H1 (cell line): ENCODE measurements at regions not wholly inside any gene's neighbourhood (a gene's known extent, or its start where the extent isn't known, plus 50 kb on each side); places are given as distances from the start of the nearest gene placed in this dataset.

Source experiments
- CTCF ChIA-PET: fragments of 300-600 bp; sonication (Branson Sonifier 250); formaldehyde crosslinking; loops from one replicate; lab custom pipeline; 2021; ENCODE audit not compliant: partially characterized antibody; lab: Charles Lee
- POLR2A ChIA-PET: fragments of 300-600 bp; sonication (Branson Sonifier 250); formaldehyde crosslinking; loops from one replicate; lab custom pipeline; 2021; ENCODE audit warnings: inconsistent platforms; ENCODE audit not compliant: partially characterized antibody; lab: Charles Lee
- DNase-seq, 2 experiments: peaks; one replicate each; pipeline versions ENCODE4 v3.0.0 to v3.0.0-alpha.2; 2010 to 2022; ENCODE audit warnings: low spot score in 2 of 2, low read depth in 1 of 2, mixed read lengths in 1 of 2
- FAIRE-seq: peaks from 2 replicates; lab custom pipeline; 2011; peaks lifted over from hg19 to GRCh38; lab: Jason Lieb, UNC
- H2AFZ ChIP-seq: 2 replicates; pipeline ENCODE4 v1.8.1; 2012; ENCODE audit warnings: low read length, inconsistent platforms
- H2AK5ac ChIP-seq: 2 replicates; pipeline ENCODE4 v1.6.1; 2013; ENCODE audit warnings: low read depth, low read length
- H2BK120ac ChIP-seq: replicated peaks from 2 replicates; pipeline ENCODE3; 2013; ENCODE audit warnings: low read depth, low read length, inconsistent platforms
- H2BK12ac ChIP-seq: 2 replicates; pipeline ENCODE4 v1.6.1; 2013; ENCODE audit warnings: low read depth, low read length
- H2BK15ac ChIP-seq: 2 replicates; pipeline ENCODE4 v1.6.1; 2013; ENCODE audit warnings: low read length
- H2BK20ac ChIP-seq: 2 replicates; pipeline ENCODE4 v1.6.1; 2013; ENCODE audit warnings: low read length
- H2BK5ac ChIP-seq: 2 replicates; pipeline ENCODE4 v1.6.1; 2013; ENCODE audit warnings: low read depth, low read length
- H3K14ac ChIP-seq: 2 replicates; pipeline ENCODE4 v1.6.1; 2013; ENCODE audit warnings: inconsistent platforms; ENCODE audit not compliant: insufficient read length
- H3K18ac ChIP-seq: 2 replicates; pipeline ENCODE4 v1.6.1; 2013; ENCODE audit warnings: low read length; ENCODE audit errors: extremely low read depth
- H3K23ac ChIP-seq: 2 replicates; pipeline ENCODE4 v1.6.1; 2013; ENCODE audit warnings: inconsistent platforms; ENCODE audit not compliant: insufficient read length
- H3K23me2 ChIP-seq: 2 replicates; pipeline ENCODE4 v1.6.1; 2013; ENCODE audit warnings: low read depth, low read length
- H3K27ac ChIP-seq: 2 replicates; pipeline ENCODE4 v1.6.1; 2011; ENCODE audit warnings: low read depth, low read length, inconsistent platforms
- H3K27me3 ChIP-seq, 4 experiments: replicated peaks in 1 of 4; 1 replicate in 1 of 4; 2 replicates in 3 of 4; pipeline versions ENCODE4 v1.6.1 to v1.8.1; 2011 to 2013; ENCODE audit warnings: low read length in 3 of 4, mild to moderate bottlenecking in 3 of 4, inconsistent platforms in 2 of 4, mixed read lengths in 2 of 4, moderate library complexity in 1 of 4; ENCODE audit not compliant: control insufficient read depth in 3 of 4, insufficient read depth in 3 of 4; ENCODE audit errors: extremely low read depth in 1 of 4
- H3K36me3 ChIP-seq, 4 experiments: 2 replicates each; pipeline versions ENCODE4 v1.6.1 to v1.8.1; 2011 to 2013; ENCODE audit warnings: mild to moderate bottlenecking in 4 of 4, low read length in 3 of 4, moderate library complexity in 2 of 4, control low read depth in 1 of 4, inconsistent platforms in 1 of 4; ENCODE audit not compliant: insufficient read depth in 4 of 4, control insufficient read depth in 2 of 4
- H3K4ac ChIP-seq: replicated peaks from 2 replicates; pipeline ENCODE3; 2013; ENCODE audit warnings: low read length, low read depth, mixed read lengths, inconsistent platforms; ENCODE audit not compliant: insufficient read length
- H3K4me1 ChIP-seq, 4 experiments: replicated peaks in 1 of 4; 1 replicate in 1 of 4; 2 replicates in 3 of 4; pipeline versions ENCODE4 v1.6.1 to v1.8.1; 2011 to 2013; ENCODE audit warnings: low read length in 3 of 4, inconsistent platforms in 2 of 4, mixed read lengths in 1 of 4; ENCODE audit not compliant: insufficient read depth in 4 of 4, control insufficient read depth in 3 of 4
- H3K4me2 ChIP-seq, 2 experiments: 2 replicates each; pipeline versions ENCODE4 v1.6.1 to v1.8.1; 2011 to 2013; ENCODE audit warnings: low read depth in 2 of 2, low read length in 2 of 2, control low read depth in 1 of 2, inconsistent platforms in 1 of 2, mild to moderate bottlenecking in 1 of 2; ENCODE audit not compliant: insufficient read depth in 1 of 2
- H3K4me3 ChIP-seq, 4 experiments: fragments of 200-600, 300-600 bp in 1 of 4; sonication (generic), shearing (Covaris generic), sonication (Bioruptor Twin) in 1 of 4; 2 replicates each; pipeline versions ENCODE4 v1.5.1 to v1.8.1; 2011 to 2016; ENCODE audit warnings: low read length in 4 of 4, low read depth in 3 of 4, control low read depth in 2 of 4, inconsistent platforms in 2 of 4, mild to moderate bottlenecking in 2 of 4, mixed read lengths in 1 of 4, moderate library complexity in 1 of 4; ENCODE audit not compliant: insufficient read depth in 2 of 4; ENCODE audit errors: extremely low read depth in 1 of 4
- H3K56ac ChIP-seq: replicated peaks from 2 replicates; pipeline ENCODE3; 2013; ENCODE audit warnings: low read depth, mild to moderate bottlenecking, mixed read lengths, low read length, inconsistent platforms; ENCODE audit not compliant: insufficient read length
- H3K79me1 ChIP-seq: 2 replicates; pipeline ENCODE4 v1.6.1; 2013; ENCODE audit warnings: low read depth, low read length, control low read depth
- H3K79me2 ChIP-seq, 2 experiments: 2 replicates each; pipeline versions ENCODE4 v1.6.1 to v1.8.1; 2012 to 2013; ENCODE audit warnings: low read length in 2 of 2, mild to moderate bottlenecking in 2 of 2, inconsistent platforms in 1 of 2; ENCODE audit not compliant: insufficient read depth in 2 of 2, control insufficient read depth in 1 of 2
- H3K9ac ChIP-seq, 4 experiments: replicated peaks in 1 of 4; 1 replicate in 1 of 4; 2 replicates in 3 of 4; pipeline versions ENCODE4 v1.6.1 to v1.8.1; 2011 to 2013; ENCODE audit warnings: low read depth in 3 of 4, low read length in 3 of 4, control low read depth in 2 of 4, mild to moderate bottlenecking in 2 of 4, moderate library complexity in 2 of 4, inconsistent platforms in 1 of 4; ENCODE audit errors: extremely low read depth in 1 of 4
- H3K9me3 ChIP-seq, 2 experiments: 2 replicates each; pipeline versions ENCODE4 v1.6.1 to v1.8.1; 2012 to 2013; ENCODE audit warnings: mild to moderate bottlenecking in 2 of 2, moderate library complexity in 2 of 2, control low read depth in 1 of 2, inconsistent platforms in 1 of 2, low read depth in 1 of 2, low read length in 1 of 2, mixed read lengths in 1 of 2; ENCODE audit not compliant: insufficient read depth in 2 of 2
- H4K20me1 ChIP-seq, 2 experiments: replicated peaks in 1 of 2; 2 replicates each; pipeline versions ENCODE3 to v1.8.1; 2011 to 2013; ENCODE audit warnings: inconsistent platforms in 2 of 2, low read length in 2 of 2, mild to moderate bottlenecking in 1 of 2; ENCODE audit not compliant: insufficient read depth in 2 of 2, control insufficient read depth in 1 of 2
- H4K5ac ChIP-seq: 2 replicates; pipeline ENCODE4 v1.6.1; 2013; ENCODE audit warnings: low read length, low read depth, mixed read lengths, inconsistent platforms; ENCODE audit not compliant: insufficient read length
- H4K8ac ChIP-seq: 2 replicates; pipeline ENCODE4 v1.8.0; 2013; ENCODE audit warnings: mild to moderate bottlenecking, moderate library complexity, low read length, inconsistent platforms; ENCODE audit not compliant: insufficient read depth; ENCODE audit errors: extremely low read depth
- H4K91ac ChIP-seq: replicated peaks from 2 replicates; pipeline ENCODE3; 2013; ENCODE audit warnings: low read length, mixed read lengths, inconsistent platforms; ENCODE audit not compliant: insufficient read length
- BRCA1 ChIP-seq: IDR thresholded peaks from 2 replicates; pipeline ENCODE4 v1.6.1; 2012; ENCODE audit warnings: low read depth, low read length, improper control_type of control experiment
- GTF2F1 ChIP-seq: IDR thresholded peaks from 2 replicates; pipeline ENCODE4 v1.6.1; 2012; ENCODE audit warnings: low read depth, low read length, improper control_type of control experiment, borderline replicate concordance
- HDAC2 ChIP-seq, 2 experiments: fragments of 300-600 bp in 1 of 2; sonication (generic) in 1 of 2; IDR thresholded peaks; 2 replicates each; pipeline ENCODE4 v1.6.1; 2011 to 2012; ENCODE audit warnings: low read depth in 2 of 2, low read length in 2 of 2, mild to moderate bottlenecking in 2 of 2, moderate library complexity in 2 of 2, borderline replicate concordance in 1 of 2, inconsistent platforms in 1 of 2
- PHF8 ChIP-seq: fragments of 200-600 bp; sonication (generic); conservative IDR thresholded peaks from 2 replicates; pipeline ENCODE4 v1.7.1; 2012; ENCODE audit warnings: low read depth, mild to moderate bottlenecking, inconsistent platforms, low read length, moderate library complexity
- RFX5 ChIP-seq: IDR thresholded peaks from 2 replicates; pipeline ENCODE4 v1.6.1; 2011; ENCODE audit warnings: low read depth, low read length, improper control_type of control experiment, borderline replicate concordance
- SAP30 ChIP-seq: fragments of 300-600 bp; sonication (generic); IDR thresholded peaks from 2 replicates; pipeline ENCODE4 v1.7.1; 2012; ENCODE audit warnings: low read length, moderate library complexity, mild to moderate bottlenecking, inconsistent platforms; ENCODE audit not compliant: insufficient read depth, insufficient replicate concordance
- SIRT6 ChIP-seq: IDR thresholded peaks from one replicate; pipeline ENCODE4 v1.7.1; 2012; ENCODE audit warnings: low read length, inconsistent platforms
- SIX5 ChIP-seq: IDR thresholded peaks from 2 replicates; pipeline ENCODE4 v1.6.1; 2011; ENCODE audit warnings: mild to moderate bottlenecking, low read depth, low read length
- SP2 ChIP-seq: IDR thresholded peaks from 2 replicates; pipeline ENCODE4 v1.6.1; 2012; ENCODE audit warnings: mild to moderate bottlenecking, low read length, inconsistent platforms
- SP4 ChIP-seq: IDR thresholded peaks from 2 replicates; pipeline ENCODE4 v1.6.1; 2012; ENCODE audit warnings: low read length, inconsistent platforms
- TAF1 ChIP-seq: IDR thresholded peaks from 2 replicates; pipeline ENCODE4 v1.6.1; 2011; ENCODE audit warnings: mild to moderate bottlenecking, low read depth, low read length
- TCF12 ChIP-seq: IDR thresholded peaks from 2 replicates; pipeline ENCODE4 v1.6.1; 2011; ENCODE audit warnings: low read depth, mild to moderate bottlenecking, low read length
- WGBS, 2 experiments: shearing (Covaris generic) in 1 of 2; methylation state at CpG; one replicate each; pipeline versions ENCODE4 v1.1.6 to v1.1.7; 2013 to 2015; ENCODE audit warnings: low lambda C conversion rate in 2 of 2, mixed read lengths in 2 of 2, inconsistent platforms in 1 of 2, low coverage in 1 of 2, missing lambda C conversion rate in 1 of 2; ENCODE audit not compliant: insufficient replicate concordance in 2 of 2, insufficient coverage in 1 of 2, insufficient read length in 1 of 2; ENCODE audit errors: extremely low coverage in 1 of 2, missing lambda C conversion rate in 1 of 2; 5-methylcytosine and 5-hydroxymethylcytosine counted together
- TF ChIP-seq, protein P1 (sequence below), 3 experiments: IDR thresholded peaks; 1 replicate in 2 of 3; 2 replicates in 1 of 3; pipeline versions ENCODE4 v1.5.1 to v1.6.1; 2011; ENCODE audit warnings: low read length in 3 of 3, mild to moderate bottlenecking in 3 of 3, inconsistent platforms in 2 of 3, low read depth in 1 of 3, moderate library complexity in 1 of 3; ENCODE audit not compliant: insufficient read depth in 1 of 3; ENCODE audit errors: control extremely low read depth in 1 of 3

DNA sequence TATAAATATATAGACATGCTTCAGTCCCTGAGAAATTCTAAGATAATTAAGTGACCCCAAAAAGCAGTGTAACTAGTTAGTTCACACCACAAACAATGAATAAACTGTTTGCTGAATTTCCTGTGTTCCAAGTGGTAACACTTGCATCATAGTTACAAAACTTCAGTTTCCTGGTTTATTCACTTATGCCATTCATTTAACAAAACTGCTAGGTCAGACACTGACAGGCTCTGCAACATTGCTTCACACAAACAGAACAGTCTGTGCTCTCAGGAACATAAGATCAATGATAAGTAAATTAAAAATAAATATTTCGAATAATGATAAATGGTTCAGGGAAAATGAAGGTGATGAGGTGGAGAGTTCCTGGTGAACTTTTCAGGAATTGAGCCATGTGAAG lies 133.3 kb upstream of the NAMPT start:
- no peaks in the 10 kb centered on the region for H4K20me1 ChIP-seq
- no peak overlapping the region for H4K91ac ChIP-seq
- H3K4ac ChIP-seq = no peak overlapping the region
- H2BK120ac ChIP-seq = no peak overlapping the region
- H2BK5ac ChIP-seq = no peak overlapping the region
- DNase-seq (no peak), FAIRE-seq (no peak)
- H3K14ac ChIP-seq = no peak overlapping the region
- no peak overlapping the region for H3K4me3 ChIP-seq
- H4K5ac ChIP-seq = no peak overlapping the region
- CTCF ChIA-PET = no interaction called here
- H2BK12ac ChIP-seq = no peak overlapping the region
- H3K36me3 ChIP-seq = no peaks in the 10 kb centered on the region
- no peak overlapping the region for H4K8ac ChIP-seq
- H3K23me2 ChIP-seq = no peaks in the 10 kb centered on the region
- H3K9ac ChIP-seq = no peak overlapping the region
- WGBS, 2 experiments = 82% methylated on average over 1 of the region's 1 CpG; no CpG with 5 or more reads in 1 of the 2 experiments
- H3K79me1 ChIP-seq = no peaks in the 10 kb centered on the region
- no peaks in the 10 kb centered on the region for H3K79me2 ChIP-seq
- H3K27ac ChIP-seq = no peak overlapping the region
- no peak overlapping the region for H2BK20ac ChIP-seq
- H3K4me2 ChIP-seq = no peak overlapping the region
- H2AK5ac ChIP-seq = no peak overlapping the region
- H3K56ac ChIP-seq = no peak overlapping the region
- no peak overlapping the region for H3K23ac ChIP-seq
- H2AFZ ChIP-seq = no peak overlapping the region
- H3K4me1 ChIP-seq = no peaks in the 10 kb centered on the region
- no peaks in the 10 kb centered on the region for H3K27me3 ChIP-seq
- no peak overlapping the region for H3K18ac ChIP-seq
- no peaks in the 10 kb centered on the region for H3K9me3 ChIP-seq
- POLR2A ChIA-PET = no interaction called here
- no peak overlapping the region for H2BK15ac ChIP-seq
- TF ChIP-seq SIX5 = no peak
- TF ChIP-seq SP2 = no peak
- no peak for TF ChIP-seq TCF12
- no peak for TF ChIP-seq BRCA1
- TF ChIP-seq SAP30 = no peak
- TF ChIP-seq RFX5 = no peak
- TF ChIP-seq GTF2F1 = no peak
- TF ChIP-seq SP4 = no peak
- no peak for TF ChIP-seq PHF8
- TF ChIP-seq HDAC2 (IDR thresholded peaks at IDR 0.05; ENCODE audit: borderline replicate concordance in 1 of 2, low read depth in 2 of 2, low read length in 2 of 2) = no peak
- TF ChIP-seq SIRT6 = no peak
- TF ChIP-seq, protein P1, sequence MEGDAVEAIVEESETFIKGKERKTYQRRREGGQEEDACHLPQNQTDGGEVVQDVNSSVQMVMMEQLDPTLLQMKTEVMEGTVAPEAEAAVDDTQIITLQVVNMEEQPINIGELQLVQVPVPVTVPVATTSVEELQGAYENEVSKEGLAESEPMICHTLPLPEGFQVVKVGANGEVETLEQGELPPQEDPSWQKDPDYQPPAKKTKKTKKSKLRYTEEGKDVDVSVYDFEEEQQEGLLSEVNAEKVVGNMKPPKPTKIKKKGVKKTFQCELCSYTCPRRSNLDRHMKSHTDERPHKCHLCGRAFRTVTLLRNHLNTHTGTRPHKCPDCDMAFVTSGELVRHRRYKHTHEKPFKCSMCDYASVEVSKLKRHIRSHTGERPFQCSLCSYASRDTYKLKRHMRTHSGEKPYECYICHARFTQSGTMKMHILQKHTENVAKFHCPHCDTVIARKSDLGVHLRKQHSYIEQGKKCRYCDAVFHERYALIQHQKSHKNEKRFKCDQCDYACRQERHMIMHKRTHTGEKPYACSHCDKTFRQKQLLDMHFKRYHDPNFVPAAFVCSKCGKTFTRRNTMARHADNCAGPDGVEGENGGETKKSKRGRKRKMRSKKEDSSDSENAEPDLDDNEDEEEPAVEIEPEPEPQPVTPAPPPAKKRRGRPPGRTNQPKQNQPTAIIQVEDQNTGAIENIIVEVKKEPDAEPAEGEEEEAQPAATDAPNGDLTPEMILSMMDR (IDR thresholded peaks at IDR 0.05; ENCODE audit: control extremely low read depth in 1 of 3, insufficient read depth in 1 of 3, low read depth in 1 of 3, low read length in 3 of 3) = no peak
- TF ChIP-seq TAF1 = no peak
